ENCODE measurements at regions not wholly inside any gene's neighbourhood (a gene's known extent, or its start where the extent isn't known, plus 50 kb on each side); places are given as distances from the start of the nearest gene placed in this dataset.
A peak's percentile ranks its signal among the peaks of the same experiment; 100 is the strongest.

- no peaks in the 10 kb centered on the region for H3K4me1 ChIP-seq
- no peak for DNase-seq
- H3K27ac ChIP-seq = no peak overlapping the region
- H3K27me3 ChIP-seq = no peaks in the 10 kb centered on the region
- no peaks in the 10 kb centered on the region for H3K9me3 ChIP-seq
- intact Hi-C loops (cut with DNase I) = no loop called here
- no peak overlapping the region for H3K4me3 ChIP-seq
- ATAC-seq = peak; percentile 79
- H3K36me3 ChIP-seq = no peaks in the 10 kb centered on the region
- TF ChIP-seq, protein P1, sequence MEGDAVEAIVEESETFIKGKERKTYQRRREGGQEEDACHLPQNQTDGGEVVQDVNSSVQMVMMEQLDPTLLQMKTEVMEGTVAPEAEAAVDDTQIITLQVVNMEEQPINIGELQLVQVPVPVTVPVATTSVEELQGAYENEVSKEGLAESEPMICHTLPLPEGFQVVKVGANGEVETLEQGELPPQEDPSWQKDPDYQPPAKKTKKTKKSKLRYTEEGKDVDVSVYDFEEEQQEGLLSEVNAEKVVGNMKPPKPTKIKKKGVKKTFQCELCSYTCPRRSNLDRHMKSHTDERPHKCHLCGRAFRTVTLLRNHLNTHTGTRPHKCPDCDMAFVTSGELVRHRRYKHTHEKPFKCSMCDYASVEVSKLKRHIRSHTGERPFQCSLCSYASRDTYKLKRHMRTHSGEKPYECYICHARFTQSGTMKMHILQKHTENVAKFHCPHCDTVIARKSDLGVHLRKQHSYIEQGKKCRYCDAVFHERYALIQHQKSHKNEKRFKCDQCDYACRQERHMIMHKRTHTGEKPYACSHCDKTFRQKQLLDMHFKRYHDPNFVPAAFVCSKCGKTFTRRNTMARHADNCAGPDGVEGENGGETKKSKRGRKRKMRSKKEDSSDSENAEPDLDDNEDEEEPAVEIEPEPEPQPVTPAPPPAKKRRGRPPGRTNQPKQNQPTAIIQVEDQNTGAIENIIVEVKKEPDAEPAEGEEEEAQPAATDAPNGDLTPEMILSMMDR (IDR thresholded peaks at IDR 0.05) = no peak
Observed at GRCh38 chr14:47959740-47960139, 284.3 kb upstream of the MDGA2 start.

- Histone ChIP-seq H3K36me3 (no peaks in the 10 kb centered on the region), H3K27ac (no peak overlapping the region), H3K4me1 (no peaks in the 10 kb centered on the region), H3K4me3 (no peak overlapping the region), H3K27me3 (no peaks in the 10 kb centered on the region), H3K9me3 (no peaks in the 10 kb centered on the region)
- TF ChIP-seq, protein P1 (IDR thresholded peaks at IDR 0.05) = no peak
- ATAC-seq = no peak
- intact Hi-C loops (cut with DNase I) = no loop called here
- DNase-seq = no peak
Observed at GRCh38 chr14:47949006-47949405, 273.6 kb upstream of the MDGA2 start.

GRCh38 chr14:47935332-47935731 is 259.9 kb upstream of the MDGA2 start:
- Histone ChIP-seq H3K27me3 (no peaks in the 10 kb centered on the region), H3K36me3 (no peaks in the 10 kb centered on the region), H3K4me1 (no peaks in the 10 kb centered on the region), H3K9me3 (peaks cover 0 to 4% of the 10 kb centered on the region in 2 donors), H3K4me3 (no peak overlapping the region), H3K27ac (no peak overlapping the region)
- ATAC-seq (no peak), DNase-seq (no peak)
- intact Hi-C loops (cut with DNase I) = no loop called here
- TF ChIP-seq, protein P1 (IDR thresholded peaks at IDR 0.05) = no peak

DNA sequence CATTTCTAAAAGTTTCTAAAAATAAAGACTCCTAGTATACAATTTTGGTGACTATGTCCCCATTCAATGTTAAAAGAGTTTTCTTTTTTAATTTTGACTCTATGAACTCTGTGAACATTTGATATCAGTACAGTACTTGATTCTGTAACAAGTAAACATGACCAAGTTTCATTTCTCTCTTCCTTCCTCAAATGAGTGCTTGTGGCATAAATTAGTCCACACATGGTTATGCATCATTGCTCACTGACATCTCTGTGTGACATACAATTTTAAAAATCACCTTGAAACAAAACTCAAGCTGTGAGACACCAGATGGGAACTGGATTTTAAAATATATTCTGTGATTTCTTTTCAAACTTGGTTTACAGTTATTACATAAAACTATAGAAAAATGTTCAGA is 253.9 kb upstream of the MDGA2 start:
- TF ChIP-seq, protein P1 (IDR thresholded peaks at IDR 0.05) = no peak
- ATAC-seq (no peak), DNase-seq (no peak)
- no peaks in the 10 kb centered on the region for H3K4me1 ChIP-seq
- no peak overlapping the region for H3K27ac ChIP-seq
- no peaks in the 10 kb centered on the region for H3K27me3 ChIP-seq
- intact Hi-C loops (cut with DNase I) = no loop called here
- H3K9me3 ChIP-seq = peaks cover 0 to 1% of the 10 kb centered on the region in 2 donors
- no peaks in the 10 kb centered on the region for H3K36me3 ChIP-seq
- H3K4me3 ChIP-seq = no peak overlapping the region

DNA sequence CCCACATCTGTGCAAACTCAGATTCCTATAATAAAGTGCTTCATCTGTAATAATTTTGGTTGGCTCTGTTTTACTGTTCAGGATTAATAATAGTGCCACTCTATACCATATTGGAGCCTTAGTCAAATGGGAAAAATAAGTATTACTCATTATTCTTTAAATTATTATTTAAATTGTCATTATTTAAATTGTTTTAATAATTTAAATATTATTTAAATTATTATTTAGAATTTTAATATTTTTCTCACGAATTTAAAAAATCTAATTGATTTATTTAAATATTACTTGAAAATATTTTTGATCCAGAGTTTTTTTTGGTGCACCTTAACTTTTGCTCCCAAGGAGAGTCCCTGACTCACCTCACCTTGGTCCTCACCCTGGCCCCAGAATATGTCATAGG is 245.7 kb upstream of the MDGA2 start:
- no peak overlapping the region for H3K27ac ChIP-seq
- no peaks in the 10 kb centered on the region for H3K4me1 ChIP-seq
- no peak overlapping the region for H3K4me3 ChIP-seq
- TF ChIP-seq, protein P1 (IDR thresholded peaks at IDR 0.05) = no peak
- peaks cover 0 to 4% of the 10 kb centered on the region in 2 donors for H3K9me3 ChIP-seq
- no peaks in the 10 kb centered on the region for H3K27me3 ChIP-seq
- no peak for ATAC-seq
- DNase-seq = no peak
- intact Hi-C loops (cut with DNase I) = no loop called here
- H3K36me3 ChIP-seq = no peaks in the 10 kb centered on the region

All from left lung (tissue), 4 donors.